ENCODE measurements at regions not wholly inside any gene's neighbourhood (a gene's known extent, or its start where the extent isn't known, plus 50 kb on each side); places are given as distances from the start of the nearest gene placed in this dataset.

GRCh38 chr7:125119559-125120115 is 190.0 kb upstream of the POT1 start:
- no peak overlapping the region for H3K27ac Mint-ChIP-seq
- no peak for TF ChIP-seq CTCF (IDR thresholded peaks at IDR 0.05; ENCODE audit: unreplicated experiment)
- no peak for DNase-seq (ENCODE audit: low spot score, unreplicated experiment)
- no peak overlapping the region for H3K4me3 Mint-ChIP-seq (ENCODE audit: low read depth)
- peaks cover 10% of the 10 kb centered on the region for H3K9me3 Mint-ChIP-seq (ENCODE audit: low read depth)
- H3K27me3 Mint-ChIP-seq: no peaks in the 10 kb centered on the region
- H3K4me1 Mint-ChIP-seq (ENCODE audit: low read depth): peaks cover 8% of the 10 kb centered on the region
- H3K36me3 Mint-ChIP-seq (ENCODE audit: insufficient read depth): peaks cover 3% of the 10 kb centered on the region

- TF ChIP-seq CTCF (IDR thresholded peaks at IDR 0.05; ENCODE audit: unreplicated experiment): no peak
- Mint-ChIP-seq H3K9me3 (ENCODE audit: low read depth) (peaks cover under 1% of the 10 kb centered on the region), H3K4me1 (ENCODE audit: low read depth) (peaks cover 6% of the 10 kb centered on the region), H3K4me3 (ENCODE audit: low read depth) (no peak overlapping the region), H3K27me3 (no peaks in the 10 kb centered on the region), H3K36me3 (ENCODE audit: insufficient read depth) (peaks cover under 1% of the 10 kb centered on the region), H3K27ac (no peak overlapping the region)
- no peak for DNase-seq (ENCODE audit: low spot score, unreplicated experiment)
Measured at GRCh38 chr7:125118444-125118843, 188.8 kb upstream of the POT1 start.

GRCh38 chr7:125112850-125113249 is 183.2 kb upstream of the POT1 start:
- Mint-ChIP-seq H3K4me3 (ENCODE audit: low read depth) (no peak overlapping the region), H3K27ac (no peak overlapping the region), H3K9me3 (ENCODE audit: low read depth) (peaks cover 8% of the 10 kb centered on the region), H3K27me3 (no peaks in the 10 kb centered on the region), H3K4me1 (ENCODE audit: low read depth) (no peaks in the 10 kb centered on the region), H3K36me3 (ENCODE audit: insufficient read depth) (peaks cover 1% of the 10 kb centered on the region)
- DNase-seq (ENCODE audit: low spot score, unreplicated experiment): no peak
- TF ChIP-seq CTCF (IDR thresholded peaks at IDR 0.05; ENCODE audit: unreplicated experiment): no peak

- Mint-ChIP-seq H3K4me1 (ENCODE audit: low read depth) (no peaks in the 10 kb centered on the region), H3K27ac (no peak overlapping the region), H3K36me3 (ENCODE audit: insufficient read depth) (no peaks in the 10 kb centered on the region), H3K4me3 (ENCODE audit: low read depth) (no peak overlapping the region), H3K27me3 (no peaks in the 10 kb centered on the region), H3K9me3 (ENCODE audit: low read depth) (peaks cover 4% of the 10 kb centered on the region)
- DNase-seq (ENCODE audit: low spot score, unreplicated experiment): no peak
- no peak for TF ChIP-seq CTCF (IDR thresholded peaks at IDR 0.05; ENCODE audit: unreplicated experiment)
Measured at GRCh38 chr7:125099519-125099918, 169.9 kb upstream of the POT1 start.

GRCh38 chr7:125098377-125098970 is 168.8 kb upstream of the POT1 start:
- DNase-seq (ENCODE audit: low spot score, unreplicated experiment): no peak
- Mint-ChIP-seq H3K36me3 (ENCODE audit: insufficient read depth) (no peaks in the 10 kb centered on the region), H3K9me3 (ENCODE audit: low read depth) (peaks cover 3% of the 10 kb centered on the region), H3K4me1 (ENCODE audit: low read depth) (no peaks in the 10 kb centered on the region), H3K27me3 (no peaks in the 10 kb centered on the region), H3K27ac (no peak overlapping the region), H3K4me3 (ENCODE audit: low read depth) (no peak overlapping the region)
- TF ChIP-seq CTCF (IDR thresholded peaks at IDR 0.05; ENCODE audit: unreplicated experiment): no peak

All from progenitor cell of endocrine pancreas (in vitro differentiated cells).